NOMO-1 treated with dmso at 0.1 percent for 144 hours (cell line): ENCODE measurements at regions not wholly inside any gene's neighbourhood (a gene's known extent, or its start where the extent isn't known, plus 50 kb on each side); places are given as distances from the start of the nearest gene placed in this dataset.
"Not testable (repeated sequence)": the region's sequence is repeated elsewhere in the genome, so short reads cannot be mapped to it uniquely, and the experiment has no call there.

Experiments used
- DNase-seq: peaks from one replicate; lab custom pipeline; 2025; ENCODE audit not compliant: unreplicated experiment; lab: John Stamatoyannopoulos, UW

GRCh38 chr20:19890445-19891051, 126.6 kb upstream of the NAA20 start:
- DNase-seq = no peak

DNA sequence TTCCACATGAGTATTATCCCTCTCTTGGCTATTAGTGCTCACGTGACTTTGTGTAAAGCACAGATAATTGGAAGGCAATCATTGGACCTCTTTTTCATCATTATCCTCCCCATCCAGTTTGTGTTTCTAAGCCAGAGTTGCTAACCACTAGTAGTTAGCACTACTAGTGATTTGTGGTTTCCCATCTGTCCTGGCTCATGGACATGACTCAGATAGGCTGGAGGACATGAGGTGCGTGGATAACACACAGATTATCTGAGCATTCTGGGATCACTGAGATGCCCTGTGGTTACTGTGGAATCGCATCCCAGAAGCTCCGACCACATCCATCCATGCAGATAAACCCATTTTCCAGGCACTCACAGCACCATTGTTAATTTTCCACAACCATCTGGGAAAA, 123.8 kb upstream of the NAA20 start:
- no peak for DNase-seq

DNA sequence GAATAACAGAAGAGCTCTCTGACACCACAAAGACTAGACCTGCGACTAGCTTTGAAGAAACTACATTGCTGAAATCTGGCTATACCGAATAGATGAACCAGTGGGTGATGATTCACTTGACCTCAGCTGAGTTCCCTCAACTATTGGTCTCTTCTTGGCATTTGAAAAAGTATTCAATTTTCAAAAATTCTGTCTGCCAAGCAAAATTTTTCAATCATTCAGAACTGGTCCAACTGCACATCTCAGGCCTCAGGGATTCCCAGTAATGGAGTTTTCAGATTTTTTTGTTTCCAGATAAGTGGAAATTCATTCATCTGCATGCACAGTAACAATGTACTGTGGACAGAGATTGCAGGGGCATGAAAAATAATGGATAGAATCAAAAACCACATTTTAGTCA, 121.4 kb upstream of the NAA20 start:
- no peak for DNase-seq

DNA sequence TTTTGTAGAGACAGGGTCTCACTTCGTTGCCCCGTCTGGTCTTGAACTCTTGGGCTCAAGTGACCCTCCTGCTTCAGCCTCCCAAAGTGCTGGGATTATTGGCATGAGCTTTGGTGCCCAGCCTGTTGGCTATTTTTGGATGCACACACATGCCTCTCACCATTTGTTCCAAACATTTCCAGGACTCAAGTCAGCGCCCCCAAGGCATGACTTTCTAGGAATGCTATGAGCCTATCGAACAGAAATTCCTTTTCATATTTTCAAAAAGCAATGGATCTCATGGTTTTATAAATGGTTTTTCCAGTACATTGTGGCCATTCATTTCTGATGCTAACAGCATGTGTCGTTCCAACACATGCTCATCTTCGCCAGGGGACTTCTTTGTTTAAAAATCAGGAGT, 119.3 kb upstream of the NAA20 start:
- no peak for DNase-seq

- no peak for DNase-seq
These were observed 115.9 kb upstream of the NAA20 start for GRCh38 chr20:19901226-19901625.

GRCh38 chr20:19903168-19903811, 113.9 kb upstream of the NAA20 start:
- DNase-seq = peak; percentile 90

GRCh38 chr20:19907326-19908056, 109.7 kb upstream of the NAA20 start:
- no peak for DNase-seq

GRCh38 chr20:19908576-19908975, 108.6 kb upstream of the NAA20 start:
- no peak for DNase-seq

DNA sequence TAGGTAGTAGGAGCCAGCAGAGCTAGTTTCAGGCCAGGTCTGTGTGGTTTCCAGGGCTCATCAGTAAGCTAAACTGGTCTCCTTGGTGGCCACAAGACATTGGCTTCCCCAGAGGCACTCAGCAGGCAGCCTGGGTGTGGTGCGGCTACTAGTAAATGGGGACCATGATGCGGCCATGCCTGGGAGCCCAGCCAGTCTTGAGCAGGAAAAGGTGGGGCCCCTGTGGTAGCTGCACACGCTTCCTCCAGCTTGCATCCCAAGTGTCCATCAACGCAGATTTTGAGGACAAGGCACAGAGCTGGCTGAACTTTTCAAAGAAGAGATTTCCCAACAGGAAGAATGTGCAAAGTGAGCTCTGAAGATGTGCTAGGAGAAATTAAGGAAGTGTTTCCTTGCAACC, 107.4 kb upstream of the NAA20 start:
- no peak for DNase-seq

DNA sequence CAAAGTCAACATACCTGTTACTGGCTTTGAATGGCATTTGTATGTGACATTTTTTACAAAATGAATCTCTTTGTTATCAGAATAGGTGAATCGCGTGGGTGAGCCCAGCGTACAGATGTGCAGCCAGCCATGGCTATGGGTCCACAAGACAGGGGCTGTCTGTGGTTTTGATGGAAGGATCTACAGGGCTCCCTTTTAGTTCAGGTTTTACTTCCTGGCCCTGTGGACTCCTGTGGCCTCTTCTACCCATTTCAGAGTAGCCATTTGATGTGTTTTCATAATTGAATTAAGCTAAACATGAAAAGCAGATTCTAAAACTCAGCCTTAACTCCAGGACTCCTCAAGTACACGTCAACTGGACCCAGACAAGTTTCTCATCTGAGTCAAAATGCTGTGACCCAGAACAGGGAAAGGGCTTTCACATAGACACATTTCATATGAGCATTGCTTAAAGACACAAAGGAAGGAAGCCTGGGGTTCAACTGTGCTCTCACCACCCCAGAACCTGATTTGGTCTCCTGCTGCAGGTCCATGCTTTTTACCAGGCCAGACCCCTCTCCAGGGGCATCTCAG, 105.3 kb upstream of the NAA20 start:
- no peak for DNase-seq

- DNase-seq = no peak
These were observed 103.8 kb upstream of the NAA20 start for GRCh38 chr20:19913349-19913748.

DNA sequence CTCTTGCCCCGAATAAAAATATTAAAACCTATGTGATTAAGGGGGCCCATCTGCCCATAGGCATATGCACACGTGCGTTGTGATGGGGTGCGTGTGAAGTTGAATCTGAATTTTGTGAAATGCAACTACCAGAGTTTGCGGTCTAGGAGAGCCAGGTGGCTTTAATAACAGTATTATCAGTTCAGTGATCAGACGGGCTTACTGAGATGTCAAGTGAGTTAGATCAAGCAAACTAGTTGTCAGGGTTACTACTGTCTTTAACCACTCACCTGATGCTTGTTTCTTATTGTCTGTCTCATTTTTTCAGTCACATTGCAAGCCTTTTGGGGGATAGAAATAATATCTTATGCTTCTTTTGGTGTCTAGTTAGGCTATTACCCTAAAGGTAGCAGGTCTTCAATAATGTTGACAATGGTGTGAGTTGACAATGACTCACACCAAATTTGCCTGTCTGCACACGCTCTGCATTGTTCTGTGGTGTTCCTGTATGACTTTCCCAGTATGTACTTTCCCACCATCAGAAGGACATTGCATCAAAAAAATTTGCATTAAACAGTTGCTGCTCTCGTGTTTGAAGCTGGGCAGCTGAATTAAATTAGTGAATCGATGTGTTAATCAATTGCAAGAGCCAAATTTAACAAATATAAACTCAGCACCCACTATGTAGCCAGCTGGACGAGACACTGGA, 103.1 kb upstream of the NAA20 start:
- DNase-seq = no peak

GRCh38 chr20:19915111-19915798, 101.9 kb upstream of the NAA20 start:
- DNase-seq = peak; percentile 71

DNA sequence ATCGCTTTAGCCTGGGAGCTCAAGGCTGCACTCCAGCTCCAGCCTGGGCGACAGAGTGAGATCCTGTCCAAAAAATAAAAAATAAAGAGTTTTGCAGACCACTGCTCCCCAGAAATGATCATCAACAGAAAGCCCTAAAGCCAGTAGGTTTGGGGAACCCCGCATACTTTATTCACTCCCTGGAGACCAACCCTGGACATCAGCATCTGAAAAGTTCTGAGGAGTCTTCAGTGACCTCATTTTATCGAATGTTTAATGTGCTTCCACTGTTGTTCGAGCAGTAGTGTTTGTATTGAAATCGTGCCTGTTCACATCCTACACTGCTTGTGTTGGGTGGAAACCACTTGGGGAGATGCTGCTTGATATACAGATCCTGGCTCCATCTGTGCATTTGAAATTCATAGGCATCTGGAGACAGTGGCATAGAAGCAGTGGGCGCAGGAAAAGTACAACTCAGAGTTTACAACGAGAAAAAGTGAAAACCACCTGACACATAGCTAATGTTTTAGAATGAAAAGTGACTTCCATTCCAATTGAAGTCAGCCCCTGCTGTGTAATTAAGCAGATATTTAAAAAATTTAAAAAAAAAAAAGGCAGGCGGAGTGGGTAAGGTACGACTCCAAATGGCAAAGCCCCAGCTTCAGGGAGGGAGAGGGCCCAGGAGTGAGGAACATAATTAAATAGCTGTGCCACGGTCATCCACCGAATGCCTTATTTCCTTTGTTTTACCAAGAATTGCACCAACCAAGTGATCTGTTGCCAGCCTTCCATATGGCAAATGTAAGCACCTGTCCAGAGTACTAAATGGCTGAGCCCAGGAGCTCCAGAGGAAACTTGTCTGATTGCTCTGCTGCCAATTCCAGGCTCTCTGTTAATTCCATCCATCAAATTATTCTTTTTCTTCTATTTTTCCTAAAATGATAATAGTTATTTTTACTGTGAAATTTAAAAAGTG, 100.4 kb upstream of the NAA20 start:
- no peak for DNase-seq

- DNase-seq = no peak
These were observed 98.2 kb upstream of the NAA20 start for GRCh38 chr20:19918965-19919329.

DNA sequence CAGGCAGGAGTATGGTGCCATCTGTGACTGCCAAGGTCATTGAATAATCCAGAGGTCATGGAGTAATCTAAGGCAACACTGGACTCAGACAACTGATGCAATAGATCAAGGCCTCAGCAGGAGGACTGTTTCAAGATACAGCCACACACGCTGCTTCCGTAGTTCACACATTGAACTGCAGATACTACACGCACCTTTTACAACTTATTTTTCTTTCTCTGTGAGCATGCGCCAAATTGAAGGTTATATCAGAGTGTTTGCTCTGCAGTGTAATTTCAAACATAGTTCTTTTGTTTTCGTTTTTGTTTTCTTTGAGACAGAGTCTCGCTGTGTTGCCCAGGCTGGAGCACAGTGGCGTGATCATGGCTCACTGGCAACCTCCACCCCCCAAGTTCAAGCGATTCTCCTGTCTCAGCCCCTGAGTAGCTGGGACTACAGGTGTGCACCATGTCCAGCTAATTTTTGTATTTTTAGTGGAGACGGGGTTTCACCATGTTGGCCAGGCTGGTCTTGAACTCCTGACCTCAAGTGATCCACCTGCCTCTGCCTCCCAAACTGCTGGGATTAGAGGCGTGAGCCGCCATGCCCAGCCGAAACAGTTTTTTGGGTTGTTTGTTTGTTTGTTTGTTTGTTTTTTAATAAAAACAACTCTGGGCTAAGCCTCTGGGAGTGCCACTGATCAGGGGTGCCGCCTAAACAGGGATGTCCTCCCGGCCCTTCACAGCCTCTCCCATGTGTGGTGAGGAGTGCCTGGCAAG, 96.6 kb upstream of the NAA20 start:
- DNase-seq = no peak

- no peak for DNase-seq
These were observed 95.8 kb upstream of the NAA20 start for GRCh38 chr20:19921284-19921793.

DNA sequence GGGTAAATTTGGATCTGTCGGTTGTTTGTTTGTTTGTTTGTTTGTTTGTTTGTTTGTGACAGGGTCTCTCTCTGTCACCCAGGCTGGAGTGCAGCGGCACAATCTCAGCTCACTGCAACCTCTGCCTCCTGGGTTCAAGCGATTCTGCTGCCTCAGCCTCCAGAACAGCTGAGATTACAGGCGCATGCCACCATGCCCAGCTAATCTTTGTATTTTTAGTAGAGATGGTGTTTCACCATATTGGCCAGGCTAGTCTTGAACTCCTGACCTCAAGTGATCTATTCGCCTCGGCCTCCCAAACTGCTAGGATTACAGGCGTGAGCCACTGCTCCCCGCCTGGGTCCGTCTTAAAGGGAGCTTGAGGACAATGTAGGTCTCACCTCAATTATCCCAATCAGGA, 95.3 kb upstream of the NAA20 start:
- not testable (repeated sequence) for DNase-seq

DNA sequence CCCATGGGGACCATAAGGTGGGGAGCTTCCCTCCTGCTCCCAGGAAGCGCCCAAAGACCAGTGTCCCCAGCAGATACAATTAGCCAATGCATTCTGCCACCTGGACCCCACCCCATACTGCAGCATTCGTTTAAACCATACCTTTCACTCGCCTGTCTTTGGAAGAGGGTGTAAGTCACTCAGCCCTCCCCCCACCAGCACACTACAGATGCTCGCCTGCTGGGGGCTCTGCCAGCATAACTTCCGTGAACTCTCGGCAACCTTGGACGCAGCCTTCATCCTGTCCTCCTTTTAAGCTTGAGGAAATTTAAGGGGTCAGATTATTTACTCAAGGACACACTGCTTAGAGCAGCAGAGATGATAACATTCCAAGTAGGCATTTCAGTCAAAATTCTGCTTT, 94.4 kb upstream of the NAA20 start:
- no peak for DNase-seq
